GM23248 (cell line): ENCODE measurements at regions not wholly inside any gene's neighbourhood (a gene's known extent, or its start where the extent isn't known, plus 50 kb on each side); places are given as distances from the start of the nearest gene placed in this dataset.

Experiments
- EZH2 ChIP-seq: fragments of 200-600 bp; sonication (generic); IDR thresholded peaks from 2 replicates; pipeline ENCODE4 v1.6.1; 2018; ENCODE audit warnings: antibody characterized with exemption, mild to moderate bottlenecking; ENCODE audit not compliant: insufficient read depth, poor library complexity, severe bottlenecking
- EZH2phosphoT487 ChIP-seq: fragments of 200-600 bp; sonication (generic); IDR thresholded peaks from 2 replicates; pipeline ENCODE4 v1.6.1; 2018; ENCODE audit warnings: antibody characterized with exemption, moderate library complexity, mild to moderate bottlenecking, low read depth; ENCODE audit not compliant: insufficient read depth

DNA sequence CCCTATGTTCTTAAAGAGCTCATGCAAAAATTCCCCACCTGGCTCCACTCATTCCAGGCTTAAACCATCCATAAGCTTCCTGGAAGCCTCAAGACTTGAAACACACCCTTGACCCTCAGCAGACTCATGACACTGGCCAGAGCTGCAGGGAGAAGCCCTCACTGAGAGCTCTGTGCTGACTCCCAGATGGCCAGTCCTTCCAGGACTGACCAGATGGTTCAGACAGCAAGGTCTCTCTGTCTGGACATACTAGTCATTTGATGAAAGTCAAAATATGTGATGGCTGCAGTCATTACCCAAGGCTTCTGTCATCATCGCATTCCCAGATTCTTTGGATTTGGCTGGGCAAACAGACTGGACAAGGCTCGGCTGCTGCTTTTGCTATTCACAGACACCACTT is 397.4 kb downstream of the FOXO1 start:
- TF ChIP-seq EZH2 (no peak), EZH2phosphoT487 (no peak)
